ENCODE measurements at regions not wholly inside any gene's neighbourhood (a gene's known extent, or its start where the extent isn't known, plus 50 kb on each side); places are given as distances from the start of the nearest gene placed in this dataset.

- no peak for TF ChIP-seq ZNF24 (IDR thresholded peaks at IDR 0.05)
- no peak for TF ChIP-seq MYC (CRISPR knock-in tag; IDR thresholded peaks at IDR 0.05; ENCODE audit: borderline replicate concordance)
- TF ChIP-seq NFE2L2 (IDR thresholded peaks at IDR 0.05; ENCODE audit: low read length), result no peak
- TF ChIP-seq MTERF4 (CRISPR knock-in tag; IDR thresholded peaks at IDR 0.05), result no peak
- no peak for TF ChIP-seq ATM (IDR thresholded peaks at IDR 0.05; ENCODE audit: borderline replicate concordance)
- no peak for TF ChIP-seq IKZF1 (IDR thresholded peaks at IDR 0.05)
- TF ChIP-seq POLR2AphosphoS5 (IDR thresholded peaks at IDR 0.05; ENCODE audit: low read depth, low read length), result no peak
- TF ChIP-seq BRD4 (CRISPR knock-in tag; IDR thresholded peaks at IDR 0.05), result no peak
Observed at GRCh38 chr4:180234730-180235129, 2008.5 kb upstream of the TENM3 start.

Data from HepG2 (cell line).